ENCODE measurements at regions not wholly inside any gene's neighbourhood (a gene's known extent, or its start where the extent isn't known, plus 50 kb on each side); places are given as distances from the start of the nearest gene placed in this dataset.

GRCh38 chr19:29283366-29283765, 70.4 kb upstream of the UQCRFS1 start:
- Histone ChIP-seq H2AFZ (ENCODE audit: low read depth, low read length, poor library complexity, severe bottlenecking) (no peak overlapping the region), H3K9me3 (ENCODE audit: control insufficient read depth in 1 of 2, insufficient read depth in 1 of 2, low read depth in 1 of 2, low read length in 2 of 2) (no peaks in the 10 kb centered on the region), H3K9ac (ENCODE audit: low read length) (no peak overlapping the region), H3K27ac (ENCODE audit: low read depth, low read length) (no peak overlapping the region), H3K27me3 (ENCODE audit: insufficient read depth, low read length) (peaks cover 26% of the 10 kb centered on the region), H4K20me1 (ENCODE audit: insufficient read depth) (no peaks in the 10 kb centered on the region), H3K4me2 (ENCODE audit: low read length) (no peak overlapping the region), H3K9me2 (ENCODE audit: insufficient read depth) (no peaks in the 10 kb centered on the region), H3K4me3 (replicated peaks in 1 of 2; ENCODE audit: low read depth in 1 of 2, low read length in 2 of 2) (no peak overlapping the region), H3K36me3 (ENCODE audit: control insufficient read depth in 1 of 2, insufficient read depth in 2 of 2, low read length in 2 of 2) (no peaks in the 10 kb centered on the region), H3K4me1 (ENCODE audit: control insufficient read depth in 1 of 2, insufficient read depth in 2 of 2, low read length in 2 of 2) (no peaks in the 10 kb centered on the region), H3K79me2 (ENCODE audit: insufficient read depth, low read length) (no peaks in the 10 kb centered on the region)
- ChIA-PET RAD21 (ENCODE audit: low non-redundant PET in 1 of 2, low total read pairs in 2 of 2, uncharacterized antibody in 2 of 2, unreplicated experiment in 2 of 2) (no interaction called here), POLR2A (no interaction called here), CTCF (no interaction called here)
- BruUV-seq (replicated peaks) = no TSS peak
- no peak for DNase-seq (ENCODE audit: low read depth, low spot score)
- TF ChIP-seq ZBTB33 (IDR thresholded peaks at IDR 0.05; ENCODE audit: extremely low read depth, insufficient replicate concordance, low read length) (no peak), SIN3A (IDR thresholded peaks at IDR 0.05; ENCODE audit: low read depth) (no peak)
- intact Hi-C loops (cut with micrococcal nuclease) = no loop called here
- no peak for ATAC-seq

GRCh38 chr19:29285187-29285687, 72.3 kb upstream of the UQCRFS1 start:
- Histone ChIP-seq H2AFZ (ENCODE audit: low read depth, low read length, poor library complexity, severe bottlenecking) (no peak overlapping the region), H3K4me1 (ENCODE audit: control insufficient read depth in 1 of 2, insufficient read depth in 2 of 2, low read length in 2 of 2) (no peaks in the 10 kb centered on the region), H3K36me3 (ENCODE audit: control insufficient read depth in 1 of 2, insufficient read depth in 2 of 2, low read length in 2 of 2) (no peaks in the 10 kb centered on the region), H4K20me1 (ENCODE audit: insufficient read depth) (no peaks in the 10 kb centered on the region), H3K27me3 (ENCODE audit: insufficient read depth, low read length) (peaks cover 14% of the 10 kb centered on the region), H3K4me3 (replicated peaks in 1 of 2; ENCODE audit: low read depth in 1 of 2, low read length in 2 of 2) (no peak overlapping the region), H3K9ac (ENCODE audit: low read length) (no peak overlapping the region), H3K9me2 (ENCODE audit: insufficient read depth) (no peaks in the 10 kb centered on the region), H3K27ac (ENCODE audit: low read depth, low read length) (no peak overlapping the region), H3K9me3 (ENCODE audit: control insufficient read depth in 1 of 2, insufficient read depth in 1 of 2, low read depth in 1 of 2, low read length in 2 of 2) (no peaks in the 10 kb centered on the region), H3K4me2 (ENCODE audit: low read length) (no peak overlapping the region), H3K79me2 (ENCODE audit: insufficient read depth, low read length) (no peaks in the 10 kb centered on the region)
- DNase-seq (ENCODE audit: low read depth, low spot score) (no peak), ATAC-seq (no peak)
- TF ChIP-seq EZH2 (IDR thresholded peaks at IDR 0.05) = no peak
- TF ChIP-seq FOSL1 (IDR thresholded peaks at IDR 0.05; ENCODE audit: low read depth) = no peak
- TF ChIP-seq ATF3 (IDR thresholded peaks at IDR 0.05) = no peak
- no peak for TF ChIP-seq MAX (IDR thresholded peaks at IDR 0.05)
- TF ChIP-seq TCF7L2 (IDR thresholded peaks at IDR 0.05; ENCODE audit: borderline replicate concordance, extremely low read depth, insufficient read depth, insufficient read length) = no peak
- TF ChIP-seq EGR1 (IDR thresholded peaks at IDR 0.05; ENCODE audit: low read depth) = no peak
- TF ChIP-seq SP1 (IDR thresholded peaks at IDR 0.05; ENCODE audit: low read depth) = no peak
- no peak for TF ChIP-seq SRF (IDR thresholded peaks at IDR 0.05; ENCODE audit: low read depth)
- no peak for TF ChIP-seq ZNF274 (IDR thresholded peaks at IDR 0.05; ENCODE audit: low read depth, low read length)
- TF ChIP-seq ZFX (IDR thresholded peaks at IDR 0.05) = no peak
- no peak for TF ChIP-seq POLR2A (IDR thresholded peaks at IDR 0.05; ENCODE audit: borderline replicate concordance, extremely low read depth, insufficient read depth, insufficient read length)
- no TSS peak for BruUV-seq (replicated peaks)
- intact Hi-C loops (cut with micrococcal nuclease) = no loop called here
- RAD21 ChIA-PET (ENCODE audit: low non-redundant PET in 1 of 2, low total read pairs in 2 of 2, uncharacterized antibody in 2 of 2, unreplicated experiment in 2 of 2) = no interaction called here
- CTCF ChIA-PET = no interaction called here
- POLR2A ChIA-PET = no interaction called here
